GM13977 (cell line): ENCODE measurements at regions not wholly inside any gene's neighbourhood (a gene's known extent, or its start where the extent isn't known, plus 50 kb on each side); places are given as distances from the start of the nearest gene placed in this dataset.

Experiments
- DNase-seq: peaks from one replicate; pipeline ENCODE4 v3.0.0; 2012; ENCODE audit warnings: low spot score
- in situ Hi-C: fragments of 300-500 bp; cut with MboI; formaldehyde crosslinking; loops from one replicate; pipeline ENCODE4 v1.12.0; 2022; ENCODE audit warnings: low sequenced_read_pairs, low pct_unique_long_range_greater_than_20kb, mixed read lengths, inconsistent platforms; ENCODE audit not compliant: unreplicated experiment
- TF ChIP-seq, protein P1 (sequence below): IDR thresholded peaks from 2 replicates; pipeline ENCODE4 v1.5.1; 2012; ENCODE audit warnings: mild to moderate bottlenecking, control low read depth; ENCODE audit not compliant: insufficient read depth; ENCODE audit errors: extremely low read depth, missing control alignments

DNA sequence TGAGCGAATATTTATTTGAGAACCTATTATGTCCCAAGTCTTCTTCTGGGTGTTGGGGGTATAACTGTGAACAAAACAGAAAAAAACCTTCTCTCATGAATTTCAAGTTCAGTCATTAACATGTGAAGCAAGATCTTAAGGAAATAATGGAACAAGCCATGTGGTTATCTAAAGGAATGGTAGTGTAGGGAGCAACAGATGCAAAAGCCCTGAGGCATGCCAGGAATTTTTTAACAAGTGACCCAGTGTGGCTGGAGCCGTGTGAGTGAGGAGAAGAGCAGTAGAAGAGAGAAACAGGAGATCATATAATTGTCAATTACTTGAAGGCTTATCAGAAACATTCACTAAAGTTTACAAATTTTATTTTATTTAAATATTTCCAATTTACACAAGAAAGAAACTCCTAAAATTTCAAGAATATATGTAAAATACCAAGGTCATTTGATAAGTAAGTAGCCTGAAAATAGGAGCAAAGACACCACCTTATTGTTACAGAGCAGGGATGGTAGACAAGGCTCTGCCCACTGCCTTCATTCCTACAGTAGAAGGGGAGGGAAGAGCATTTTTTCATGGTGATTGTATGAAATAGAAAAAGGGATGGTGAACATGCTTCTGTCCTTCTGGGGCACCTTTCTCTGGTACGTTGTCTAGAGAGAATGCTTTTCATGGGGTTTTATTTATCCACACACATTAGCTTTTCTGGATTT lies 345.1 kb downstream of the PLOD2 start:
- in situ Hi-C loops, result no loop called here
- DNase-seq, result no peak
- TF ChIP-seq, protein P1, sequence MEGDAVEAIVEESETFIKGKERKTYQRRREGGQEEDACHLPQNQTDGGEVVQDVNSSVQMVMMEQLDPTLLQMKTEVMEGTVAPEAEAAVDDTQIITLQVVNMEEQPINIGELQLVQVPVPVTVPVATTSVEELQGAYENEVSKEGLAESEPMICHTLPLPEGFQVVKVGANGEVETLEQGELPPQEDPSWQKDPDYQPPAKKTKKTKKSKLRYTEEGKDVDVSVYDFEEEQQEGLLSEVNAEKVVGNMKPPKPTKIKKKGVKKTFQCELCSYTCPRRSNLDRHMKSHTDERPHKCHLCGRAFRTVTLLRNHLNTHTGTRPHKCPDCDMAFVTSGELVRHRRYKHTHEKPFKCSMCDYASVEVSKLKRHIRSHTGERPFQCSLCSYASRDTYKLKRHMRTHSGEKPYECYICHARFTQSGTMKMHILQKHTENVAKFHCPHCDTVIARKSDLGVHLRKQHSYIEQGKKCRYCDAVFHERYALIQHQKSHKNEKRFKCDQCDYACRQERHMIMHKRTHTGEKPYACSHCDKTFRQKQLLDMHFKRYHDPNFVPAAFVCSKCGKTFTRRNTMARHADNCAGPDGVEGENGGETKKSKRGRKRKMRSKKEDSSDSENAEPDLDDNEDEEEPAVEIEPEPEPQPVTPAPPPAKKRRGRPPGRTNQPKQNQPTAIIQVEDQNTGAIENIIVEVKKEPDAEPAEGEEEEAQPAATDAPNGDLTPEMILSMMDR, result no peak

DNA sequence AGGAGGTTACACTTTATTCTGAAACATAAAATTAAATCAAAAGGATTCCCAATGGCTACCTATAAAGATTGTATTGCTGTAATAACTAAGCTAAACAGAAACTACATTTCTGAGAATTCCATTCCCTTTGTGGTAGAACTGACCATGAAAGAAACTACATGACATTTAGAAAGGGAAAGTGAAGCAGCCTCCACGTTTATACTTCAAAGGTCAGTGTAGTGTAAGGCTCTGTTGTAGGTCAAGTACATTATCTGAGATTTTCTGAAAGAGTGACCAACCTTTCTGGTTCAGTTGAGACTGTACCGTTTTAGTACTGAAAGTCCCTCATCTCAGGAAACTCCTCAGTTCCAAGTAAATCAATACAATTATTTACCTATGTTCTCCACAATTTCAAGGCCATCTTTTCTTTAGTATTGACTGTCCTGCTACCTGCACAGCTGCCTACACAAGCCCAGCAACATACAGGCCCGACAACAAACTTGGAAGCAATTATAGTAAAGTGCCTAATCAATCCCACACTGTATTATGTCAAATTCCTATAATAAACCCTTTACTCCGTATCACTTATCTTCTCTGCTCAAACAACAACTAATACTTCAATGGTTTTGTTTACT lies 343.0 kb downstream of the PLOD2 start:
- no peak for DNase-seq
- TF ChIP-seq, protein P1, result no peak
- in situ Hi-C loops, result no loop called here

DNA sequence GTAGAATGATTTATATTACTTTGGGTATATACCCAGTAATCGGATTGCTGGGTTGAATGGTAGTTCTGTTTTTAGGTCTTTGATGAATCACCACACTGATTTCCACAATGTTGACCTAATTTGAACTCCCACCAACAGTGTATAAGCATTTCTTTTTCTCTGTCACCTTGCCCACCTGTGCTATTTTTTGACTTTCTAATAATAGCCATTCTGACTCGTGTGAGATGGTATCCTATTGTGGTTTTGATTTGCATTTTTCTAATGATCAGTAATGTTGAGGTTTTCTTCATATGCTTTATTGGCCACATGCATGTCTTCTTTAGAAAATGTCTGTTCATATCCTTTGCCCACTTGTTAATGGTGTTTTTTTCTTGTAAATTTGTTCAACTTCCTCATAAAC lies 340.8 kb downstream of the PLOD2 start:
- DNase-seq, result no peak
- in situ Hi-C loops, result no loop called here
- TF ChIP-seq, protein P1, result no peak

DNA sequence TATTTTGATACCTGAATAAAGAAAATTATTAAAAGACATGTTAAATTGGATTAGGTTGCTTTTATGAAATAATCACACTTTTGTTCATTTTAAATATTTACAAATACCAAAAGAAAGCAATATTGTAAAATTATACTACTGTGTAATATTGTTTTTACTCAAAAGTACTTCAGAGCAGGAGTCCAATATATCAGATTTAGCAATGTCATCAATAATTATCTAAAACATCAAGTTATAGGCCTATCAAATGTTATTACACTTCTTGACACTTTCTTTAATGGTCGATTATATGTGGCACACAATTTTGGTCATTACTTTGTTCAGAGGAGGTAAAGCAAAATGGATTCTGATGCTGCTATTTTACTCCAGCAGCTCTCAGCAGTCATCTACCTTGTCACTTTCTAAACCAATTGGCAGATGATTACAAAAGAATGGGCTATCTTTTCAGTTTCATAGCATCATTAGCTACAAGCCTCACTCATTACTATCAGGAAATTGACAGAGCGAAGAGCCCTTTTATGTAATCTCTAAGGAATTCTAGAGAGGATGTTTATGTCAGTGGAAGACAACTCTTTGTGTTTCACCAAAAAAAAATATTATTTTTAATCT lies 318.6 kb downstream of the PLOD2 start:
- in situ Hi-C loops, result no loop called here

DNA sequence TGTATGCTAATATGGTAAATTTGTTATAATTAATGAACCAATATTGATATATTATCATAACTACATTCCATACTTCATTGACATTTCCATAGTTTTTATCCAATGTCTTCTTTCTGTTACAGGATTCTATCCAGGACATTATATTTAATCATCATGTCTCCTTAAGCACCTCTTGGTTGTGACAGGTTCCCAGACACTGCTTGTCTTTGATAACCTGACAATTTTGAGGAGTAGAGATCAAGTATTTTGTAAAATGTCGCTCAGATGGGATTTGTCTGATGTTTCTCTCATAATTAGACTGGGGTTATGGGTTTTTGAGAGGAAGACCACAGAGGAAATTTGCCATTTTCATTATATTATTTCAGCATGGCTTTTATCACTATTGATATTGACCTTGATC lies 317.4 kb downstream of the PLOD2 start:
- TF ChIP-seq, protein P1, result no peak
- in situ Hi-C loops, result no loop called here
- DNase-seq, result no peak

More for the DNA sequence above, 318.6 kb downstream of the PLOD2 start:
- TF ChIP-seq, protein P1, result no peak
- DNase-seq, result no peak

DNA sequence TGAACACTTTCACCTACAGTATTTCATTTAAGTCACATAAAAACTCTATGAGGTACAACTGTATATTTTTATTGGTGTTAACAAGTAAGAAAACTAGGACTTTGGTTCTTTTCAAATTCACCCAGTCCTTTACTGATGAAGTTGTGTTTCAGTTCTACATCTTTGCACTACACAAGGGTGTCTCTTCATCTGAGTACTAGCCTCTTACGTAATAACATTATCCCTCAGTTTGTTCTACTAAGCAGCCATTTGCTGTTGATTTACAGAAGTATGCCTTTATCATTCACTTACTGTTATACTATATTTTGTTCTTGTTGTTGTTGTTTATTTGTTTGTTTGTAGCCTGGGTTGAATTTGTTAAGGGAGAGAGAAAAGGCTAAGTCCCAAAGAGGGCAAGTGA lies 311.9 kb downstream of the PLOD2 start:
- TF ChIP-seq, protein P1, result no peak
- in situ Hi-C loops, result no loop called here
- DNase-seq, result no peak
